Limb (tissue), 2 donors: ENCODE measurements at regions not wholly inside any gene's neighbourhood (a gene's known extent, or its start where the extent isn't known, plus 50 kb on each side); places are given as distances from the start of the nearest gene placed in this dataset.
"Not testable (repeated sequence)": the region's sequence is repeated elsewhere in the genome, so short reads cannot be mapped to it uniquely, and the experiment has no call there.

Experiments used
- DNase-seq, 2 donors: peaks; one replicate each; pipeline ENCODE4 v3.0.0-alpha.2; 2016; ENCODE audit errors: extremely low spot score in 2 of 2

GRCh38 chr2:180927030-180927686 is 53.2 kb upstream of the UBE2E3 start:
- DNase-seq = no peak

- DNase-seq = no peak
Measured at GRCh38 chr2:180925700-180926099, 54.7 kb upstream of the UBE2E3 start.

GRCh38 chr2:180924063-180924462 is 56.3 kb upstream of the UBE2E3 start:
- no peak for DNase-seq

- no peak for DNase-seq
Measured at GRCh38 chr2:180910831-180911665, 69.4 kb upstream of the UBE2E3 start.

- DNase-seq = no peak
Measured at GRCh38 chr2:180907731-180908130, 72.7 kb upstream of the UBE2E3 start.

- DNase-seq = no peak
Measured at GRCh38 chr2:180905461-180905860, 74.9 kb upstream of the UBE2E3 start.

- peak in 1 of 2 donors; percentile 29 for DNase-seq
Measured at GRCh38 chr2:180905002-180905401, 75.4 kb upstream of the UBE2E3 start.

- DNase-seq = no peak
Measured at GRCh38 chr2:180901331-180901730, 79.1 kb upstream of the UBE2E3 start.

GRCh38 chr2:180893752-180894151 is 86.7 kb upstream of the UBE2E3 start:
- DNase-seq = no peak

GRCh38 chr2:180892091-180892490 is 88.3 kb upstream of the UBE2E3 start:
- DNase-seq = no peak

- DNase-seq = no peak
Measured at GRCh38 chr2:180891360-180891759, 89.0 kb upstream of the UBE2E3 start.

- no peak for DNase-seq
Measured at GRCh38 chr2:180890781-180891180, 89.6 kb upstream of the UBE2E3 start.

- DNase-seq = no peak
Measured at GRCh38 chr2:180882959-180883358, 97.4 kb upstream of the UBE2E3 start.

GRCh38 chr2:180876506-180876905 is 103.9 kb upstream of the UBE2E3 start:
- DNase-seq = no peak

- DNase-seq = no peak
Measured at GRCh38 chr2:180873219-180873618, 107.2 kb upstream of the UBE2E3 start.

GRCh38 chr2:180872781-180873180 is 107.6 kb upstream of the UBE2E3 start:
- DNase-seq = not testable (repeated sequence)

GRCh38 chr2:180872255-180872654 is 108.2 kb upstream of the UBE2E3 start:
- no peak for DNase-seq

GRCh38 chr2:180871649-180872048 is 108.8 kb upstream of the UBE2E3 start:
- DNase-seq = no peak

- no peak for DNase-seq
Measured at GRCh38 chr2:180849851-180850250, 130.6 kb upstream of the UBE2E3 start.

- DNase-seq = no peak
Measured at GRCh38 chr2:180848393-180848792, 132.0 kb upstream of the UBE2E3 start.

GRCh38 chr2:180846756-180847472 is 133.5 kb upstream of the UBE2E3 start:
- DNase-seq = no peak

GRCh38 chr2:180842461-180842860 is 137.9 kb upstream of the UBE2E3 start:
- DNase-seq = no peak
